ENCODE measurements at regions not wholly inside any gene's neighbourhood (a gene's known extent, or its start where the extent isn't known, plus 50 kb on each side); places are given as distances from the start of the nearest gene placed in this dataset.

DNA sequence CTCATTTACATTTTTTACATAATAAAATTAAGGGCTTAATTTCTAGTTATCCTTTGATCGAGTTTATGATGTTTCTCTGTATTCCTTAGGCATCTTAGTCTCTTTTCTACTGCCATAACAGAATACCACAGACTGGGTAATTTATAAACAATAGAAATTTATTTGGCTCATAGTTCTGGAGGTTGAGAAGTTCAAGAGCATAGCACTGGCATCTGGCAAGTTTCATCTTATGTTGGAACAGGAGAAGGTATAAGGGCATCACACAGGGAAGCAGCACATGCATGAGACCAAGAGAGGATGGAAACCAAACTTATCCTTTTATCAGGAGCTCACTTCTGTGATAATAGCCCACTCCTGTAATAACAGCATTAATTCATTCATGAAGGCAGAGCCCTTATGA, 284.9 kb upstream of the COX7C start:
- H3K4me1 ChIP-seq (ENCODE audit: control insufficient read depth, insufficient read depth, low read length) = no peaks in the 10 kb centered on the region
- H3K4me3 ChIP-seq (ENCODE audit: low read length) = no peak overlapping the region
- Mint-ChIP-seq H3K27me3 (ENCODE audit: low read depth in 2 of 2) (no peaks in the 10 kb centered on the region), H3K36me3 (no peaks in the 10 kb centered on the region), H3K4me1 (no peaks in the 10 kb centered on the region), H3K4me3 (no peak overlapping the region), H3K9me3 (peaks cover 2 to 7% of the 10 kb centered on the region in 2 donors), H3K27ac (no peak overlapping the region)
- intact Hi-C loops (cut with micrococcal nuclease) = no loop called here
- H3K36me3 ChIP-seq (ENCODE audit: control insufficient read depth, insufficient read depth, low read length) = no peaks in the 10 kb centered on the region
- no peak for TF ChIP-seq CTCF (IDR thresholded peaks at IDR 0.05)
- H3K9me3 ChIP-seq (ENCODE audit: control insufficient read depth, insufficient read depth, low read length) = no peaks in the 10 kb centered on the region
- no peak overlapping the region for H3K27ac ChIP-seq (ENCODE audit: low read length)
- H3K27me3 ChIP-seq (ENCODE audit: control insufficient read depth, insufficient read depth, low read length) = no peaks in the 10 kb centered on the region
- ATAC-seq (no peak), DNase-seq (no peak)
- WGBS (ENCODE audit: insufficient coverage) = no CpG with 5 or more reads among the region's 1 CpG

GRCh38 chr5:86337667-86338460, 279.9 kb upstream of the COX7C start:
- H3K36me3 Mint-ChIP-seq = no peaks in the 10 kb centered on the region
- no peak overlapping the region for H3K4me3 ChIP-seq (ENCODE audit: low read length)
- no peak for TF ChIP-seq CTCF (IDR thresholded peaks at IDR 0.05)
- H3K27me3 Mint-ChIP-seq (ENCODE audit: low read depth in 2 of 2) = no peaks in the 10 kb centered on the region
- H3K36me3 ChIP-seq (ENCODE audit: control insufficient read depth, insufficient read depth, low read length) = no peaks in the 10 kb centered on the region
- H3K27ac Mint-ChIP-seq = no peak overlapping the region
- no peaks in the 10 kb centered on the region for H3K9me3 ChIP-seq (ENCODE audit: control insufficient read depth, insufficient read depth, low read length)
- DNase-seq (no peak), ATAC-seq (no peak)
- H3K4me1 Mint-ChIP-seq = no peaks in the 10 kb centered on the region
- no peaks in the 10 kb centered on the region for H3K4me1 ChIP-seq (ENCODE audit: control insufficient read depth, insufficient read depth, low read length)
- H3K27me3 ChIP-seq (ENCODE audit: control insufficient read depth, insufficient read depth, low read length) = no peaks in the 10 kb centered on the region
- peaks cover 0 to 7% of the 10 kb centered on the region in 2 donors for H3K9me3 Mint-ChIP-seq
- no peak overlapping the region for H3K4me3 Mint-ChIP-seq
- intact Hi-C loops (cut with micrococcal nuclease) = no loop called here
- H3K27ac ChIP-seq (ENCODE audit: low read length) = no peak overlapping the region
- WGBS (ENCODE audit: insufficient coverage) = 88% methylated on average over 10 of the region's 10 CpGs

- no CpG with 5 or more reads among the region's 2 CpGs for WGBS (ENCODE audit: insufficient coverage)
- DNase-seq (no peak), ATAC-seq (no peak)
- Mint-ChIP-seq H3K27me3 (ENCODE audit: low read depth in 2 of 2) (no peaks in the 10 kb centered on the region), H3K36me3 (no peaks in the 10 kb centered on the region), H3K27ac (no peak overlapping the region), H3K4me3 (no peak overlapping the region), H3K9me3 (peaks cover 6 to 12% of the 10 kb centered on the region in 2 donors), H3K4me1 (no peaks in the 10 kb centered on the region)
- Histone ChIP-seq H3K4me1 (ENCODE audit: control insufficient read depth, insufficient read depth, low read length) (no peaks in the 10 kb centered on the region), H3K36me3 (ENCODE audit: control insufficient read depth, insufficient read depth, low read length) (no peaks in the 10 kb centered on the region), H3K9me3 (ENCODE audit: control insufficient read depth, insufficient read depth, low read length) (no peaks in the 10 kb centered on the region), H3K4me3 (ENCODE audit: low read length) (no peak overlapping the region), H3K27ac (ENCODE audit: low read length) (no peak overlapping the region), H3K27me3 (ENCODE audit: control insufficient read depth, insufficient read depth, low read length) (no peaks in the 10 kb centered on the region)
- TF ChIP-seq CTCF (IDR thresholded peaks at IDR 0.05) = no peak
- intact Hi-C loops (cut with micrococcal nuclease) = no loop called here
Measured at GRCh38 chr5:86354664-86355063, 263.1 kb upstream of the COX7C start.

- ATAC-seq = no peak
Measured at GRCh38 chr5:86360801-86361200, 256.9 kb upstream of the COX7C start.

More at GRCh38 chr5:86360801-86361200, 256.9 kb upstream of the COX7C start:
- no peak overlapping the region for H3K4me3 ChIP-seq (ENCODE audit: low read length)
- H3K27ac ChIP-seq (ENCODE audit: low read length) = no peak overlapping the region
- H3K4me3 Mint-ChIP-seq = no peak overlapping the region
- TF ChIP-seq CTCF (IDR thresholded peaks at IDR 0.05) = no peak
- no peaks in the 10 kb centered on the region for H3K27me3 ChIP-seq (ENCODE audit: control insufficient read depth, insufficient read depth, low read length)
- no peaks in the 10 kb centered on the region for H3K27me3 Mint-ChIP-seq (ENCODE audit: low read depth in 2 of 2)
- H3K4me1 Mint-ChIP-seq = no peaks in the 10 kb centered on the region
- H3K9me3 Mint-ChIP-seq = peaks cover 11 to 24% of the 10 kb centered on the region in 2 donors
- 76% methylated on average over 1 of the region's 1 CpG for WGBS (ENCODE audit: insufficient coverage)
- intact Hi-C loops (cut with micrococcal nuclease) = no loop called here
- DNase-seq = no peak
- no peaks in the 10 kb centered on the region for H3K4me1 ChIP-seq (ENCODE audit: control insufficient read depth, insufficient read depth, low read length)
- H3K36me3 ChIP-seq (ENCODE audit: control insufficient read depth, insufficient read depth, low read length) = no peaks in the 10 kb centered on the region
- H3K36me3 Mint-ChIP-seq = no peaks in the 10 kb centered on the region
- H3K9me3 ChIP-seq (ENCODE audit: control insufficient read depth, insufficient read depth, low read length) = no peaks in the 10 kb centered on the region
- H3K27ac Mint-ChIP-seq = no peak overlapping the region

Data from natural killer cell (primary cell).